HFFc6 (cell line): ENCODE measurements at regions not wholly inside any gene's neighbourhood (a gene's known extent, or its start where the extent isn't known, plus 50 kb on each side); places are given as distances from the start of the nearest gene placed in this dataset.

Source experiments
- DNase-seq: peaks from one replicate; pipeline ENCODE4 v3.0.0-alpha.2; 2018
- H3K27ac Mint-ChIP-seq: 2 replicates; pipeline ENCODE4 v1.8.0; 2020; ENCODE audit warnings: mild to moderate bottlenecking, mixed read lengths
- H3K27me3 Mint-ChIP-seq: 2 replicates; pipeline ENCODE4 v1.8.0; 2021; ENCODE audit warnings: mild to moderate bottlenecking, moderate library complexity, mixed read lengths; ENCODE audit not compliant: insufficient read depth
- H3K36me3 Mint-ChIP-seq: 2 replicates; pipeline ENCODE4 v1.8.0; 2021; ENCODE audit warnings: low read depth, mixed read lengths
- H3K4me1 Mint-ChIP-seq: 2 replicates; pipeline ENCODE4 v1.8.0; 2020; ENCODE audit warnings: low read depth, mixed read lengths
- H3K4me3 Mint-ChIP-seq: 2 replicates; pipeline ENCODE4 v1.8.0; 2020; ENCODE audit warnings: mild to moderate bottlenecking, moderate library complexity, mixed read lengths
- H3K9me3 Mint-ChIP-seq: 2 replicates; pipeline ENCODE4 v1.8.0; 2020; ENCODE audit warnings: mild to moderate bottlenecking, mixed read lengths
- CTCF ChIP-seq: fragments of 200-600 bp; sonication (generic); IDR thresholded peaks from 2 replicates; pipeline ENCODE4 v1.5.0; 2021; ENCODE audit warnings: antibody characterized with exemption, mild to moderate bottlenecking

GRCh38 chr7:38054199-38054598 lies 123.8 kb upstream of the STARD3NL start:
- H3K36me3 Mint-ChIP-seq: peaks cover 9% of the 10 kb centered on the region; the same call in 1 of the 2 replicates
- no peak for DNase-seq

GRCh38 chr7:38057829-38058228 lies 120.2 kb upstream of the STARD3NL start:
- Mint-ChIP-seq H3K36me3 (0 out of 2 replicates have a peak, but pooled peaks cover 7% of the 10 kb centered on the region), H3K4me1 (no peaks in the 10 kb centered on the region), H3K27me3 (no peaks in the 10 kb centered on the region; the same call in 1 of the 2 replicates), H3K4me3 (no peak overlapping the region), H3K9me3 (peaks cover 26% of the 10 kb centered on the region), H3K27ac (no peak overlapping the region)
- TF ChIP-seq CTCF: no peak
- DNase-seq: no peak

More at GRCh38 chr7:38054199-38054598, 123.8 kb upstream of the STARD3NL start:
- no peak for TF ChIP-seq CTCF
- Mint-ChIP-seq H3K4me1 (no peaks in the 10 kb centered on the region), H3K4me3 (no peak overlapping the region), H3K27ac (no peak overlapping the region), H3K9me3 (peaks cover 43% of the 10 kb centered on the region), H3K27me3 (no peaks in the 10 kb centered on the region; the same call in 1 of the 2 replicates)

- DNase-seq: no peak
- TF ChIP-seq CTCF: no peak
- H3K36me3 Mint-ChIP-seq: no peaks in the 10 kb centered on the region
- no peaks in the 10 kb centered on the region; the same call in 1 of the 2 replicates for H3K27me3 Mint-ChIP-seq
- no peaks in the 10 kb centered on the region for H3K4me1 Mint-ChIP-seq
- H3K4me3 Mint-ChIP-seq: no peak overlapping the region
- no peak overlapping the region for H3K27ac Mint-ChIP-seq
- H3K9me3 Mint-ChIP-seq: peaks cover 20% of the 10 kb centered on the region
These were observed 117.9 kb upstream of the STARD3NL start for GRCh38 chr7:38060116-38060515.

GRCh38 chr7:38060637-38061036 lies 117.4 kb upstream of the STARD3NL start:
- H3K4me1 Mint-ChIP-seq: no peaks in the 10 kb centered on the region
- H3K36me3 Mint-ChIP-seq: no peaks in the 10 kb centered on the region
- no peak overlapping the region for H3K27ac Mint-ChIP-seq
- no peaks in the 10 kb centered on the region; the same call in 1 of the 2 replicates for H3K27me3 Mint-ChIP-seq
- H3K9me3 Mint-ChIP-seq: peaks cover 24% of the 10 kb centered on the region
- H3K4me3 Mint-ChIP-seq: no peak overlapping the region
- DNase-seq: no peak
- TF ChIP-seq CTCF: no peak

- DNase-seq: no peak
- peaks cover 34% of the 10 kb centered on the region for H3K9me3 Mint-ChIP-seq
- H3K27me3 Mint-ChIP-seq: no peaks in the 10 kb centered on the region
- no peak for TF ChIP-seq CTCF
- no peak overlapping the region for H3K27ac Mint-ChIP-seq
- no peak overlapping the region for H3K4me3 Mint-ChIP-seq
- H3K36me3 Mint-ChIP-seq: no peaks in the 10 kb centered on the region
- H3K4me1 Mint-ChIP-seq: no peaks in the 10 kb centered on the region
These were observed 111.7 kb upstream of the STARD3NL start for GRCh38 chr7:38066391-38066790.

- no peak overlapping the region for H3K4me3 Mint-ChIP-seq
- DNase-seq: no peak
- no peaks in the 10 kb centered on the region for H3K27me3 Mint-ChIP-seq
- no peak for TF ChIP-seq CTCF
- H3K36me3 Mint-ChIP-seq: no peaks in the 10 kb centered on the region
- H3K9me3 Mint-ChIP-seq: peaks cover 35% of the 10 kb centered on the region
- no peak overlapping the region for H3K27ac Mint-ChIP-seq
- no peaks in the 10 kb centered on the region for H3K4me1 Mint-ChIP-seq
These were observed 109.6 kb upstream of the STARD3NL start for GRCh38 chr7:38068461-38068860.
